ENCODE measurements at regions not wholly inside any gene's neighbourhood (a gene's known extent, or its start where the extent isn't known, plus 50 kb on each side); places are given as distances from the start of the nearest gene placed in this dataset.

DNA sequence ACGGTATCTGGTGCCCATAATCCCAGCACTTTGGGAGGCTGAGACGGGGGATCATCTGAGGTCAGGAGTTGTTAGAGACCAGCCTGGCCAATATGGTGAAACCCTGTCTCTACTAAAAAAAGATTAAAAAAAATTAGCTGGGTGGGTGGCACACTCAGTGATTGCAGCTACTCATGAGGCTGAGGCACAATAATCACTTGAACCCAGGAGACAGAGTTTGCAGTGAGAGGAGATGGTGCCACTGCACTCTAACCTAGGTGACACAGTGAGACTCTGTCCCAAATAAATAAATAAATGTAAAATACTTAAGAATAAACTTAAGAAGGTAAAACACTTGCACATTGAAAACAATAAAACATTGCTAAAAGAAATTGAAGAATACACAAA, 90.4 kb downstream of the ZNF280B start:
- Histone ChIP-seq H3K27me3 (ENCODE audit: control insufficient read depth in 4 of 4, insufficient read depth in 4 of 4, low read length in 3 of 4) (peaks cover 0 to 16% (median 0%) of the 10 kb centered on the region in 4 donors), H3K9ac (ENCODE audit: low read depth in 1 of 2, low read length in 2 of 2) (no peak overlapping the region), H3K4me1 (ENCODE audit: control insufficient read depth in 4 of 4, insufficient read depth in 4 of 4, low read length in 3 of 4) (no peaks in the 10 kb centered on the region), H3K4me3 (ENCODE audit: low read depth in 1 of 3, low read length in 3 of 3) (no peak overlapping the region), H3K36me3 (ENCODE audit: control insufficient read depth in 4 of 4, insufficient read depth in 3 of 4, low read depth in 1 of 4, low read length in 3 of 4) (no peaks in the 10 kb centered on the region), H3K27ac (ENCODE audit: low read depth in 1 of 2, low read length in 2 of 2) (no peak overlapping the region), H3K9me3 (ENCODE audit: control insufficient read depth in 4 of 4, low read length in 3 of 4) (no peaks in the 10 kb centered on the region)
- no peak for TF ChIP-seq RXRA (IDR thresholded peaks at IDR 0.05)
- TF ChIP-seq TAF1 (conservative IDR thresholded peaks at IDR 0.05): no peak
- no peak for TF ChIP-seq HNF4A (conservative IDR thresholded peaks at IDR 0.05)
- TF ChIP-seq, protein P1, sequence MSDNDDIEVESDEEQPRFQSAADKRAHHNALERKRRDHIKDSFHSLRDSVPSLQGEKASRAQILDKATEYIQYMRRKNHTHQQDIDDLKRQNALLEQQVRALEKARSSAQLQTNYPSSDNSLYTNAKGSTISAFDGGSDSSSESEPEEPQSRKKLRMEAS (IDR thresholded peaks at IDR 0.05): no peak
- TF ChIP-seq, protein P2, sequence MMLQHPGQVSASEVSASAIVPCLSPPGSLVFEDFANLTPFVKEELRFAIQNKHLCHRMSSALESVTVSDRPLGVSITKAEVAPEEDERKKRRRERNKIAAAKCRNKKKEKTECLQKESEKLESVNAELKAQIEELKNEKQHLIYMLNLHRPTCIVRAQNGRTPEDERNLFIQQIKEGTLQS (IDR thresholded peaks at IDR 0.05): no peak
- no peak for TF ChIP-seq GABPA (IDR thresholded peaks at IDR 0.05 in 1 of 2, conservative IDR thresholded peaks at IDR 0.05 in 1 of 2)
- no peak for TF ChIP-seq CTCF (IDR thresholded peaks at IDR 0.05; ENCODE audit: low read depth, low read length, missing input control)
- TF ChIP-seq FOXA1 (IDR thresholded peaks at IDR 0.05): no peak
- TF ChIP-seq REST (IDR thresholded peaks at IDR 0.05): no peak
- TF ChIP-seq, protein P3, sequence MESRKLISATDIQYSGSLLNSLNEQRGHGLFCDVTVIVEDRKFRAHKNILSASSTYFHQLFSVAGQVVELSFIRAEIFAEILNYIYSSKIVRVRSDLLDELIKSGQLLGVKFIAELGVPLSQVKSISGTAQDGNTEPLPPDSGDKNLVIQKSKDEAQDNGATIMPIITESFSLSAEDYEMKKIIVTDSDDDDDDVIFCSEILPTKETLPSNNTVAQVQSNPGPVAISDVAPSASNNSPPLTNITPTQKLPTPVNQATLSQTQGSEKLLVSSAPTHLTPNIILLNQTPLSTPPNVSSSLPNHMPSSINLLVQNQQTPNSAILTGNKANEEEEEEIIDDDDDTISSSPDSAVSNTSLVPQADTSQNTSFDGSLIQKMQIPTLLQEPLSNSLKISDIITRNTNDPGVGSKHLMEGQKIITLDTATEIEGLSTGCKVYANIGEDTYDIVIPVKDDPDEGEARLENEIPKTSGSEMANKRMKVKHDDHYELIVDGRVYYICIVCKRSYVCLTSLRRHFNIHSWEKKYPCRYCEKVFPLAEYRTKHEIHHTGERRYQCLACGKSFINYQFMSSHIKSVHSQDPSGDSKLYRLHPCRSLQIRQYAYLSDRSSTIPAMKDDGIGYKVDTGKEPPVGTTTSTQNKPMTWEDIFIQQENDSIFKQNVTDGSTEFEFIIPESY (IDR thresholded peaks at IDR 0.05): no peak
- no peak for TF ChIP-seq SP1 (IDR thresholded peaks at IDR 0.05)
- TF ChIP-seq RAD21 (IDR thresholded peaks at IDR 0.05): no peak
- 87% methylated on average over 2 of the region's 2 CpGs for WGBS
- DNase-seq (ENCODE audit: low spot score): no peak

GRCh38 chr22:22418957-22419356, 89.6 kb downstream of the ZNF280B start:
- Histone ChIP-seq H3K27me3 (ENCODE audit: control insufficient read depth in 4 of 4, insufficient read depth in 4 of 4, low read length in 3 of 4) (peaks cover 0 to 16% (median 0%) of the 10 kb centered on the region in 4 donors), H3K36me3 (ENCODE audit: control insufficient read depth in 4 of 4, insufficient read depth in 3 of 4, low read depth in 1 of 4, low read length in 3 of 4) (no peaks in the 10 kb centered on the region), H3K4me1 (ENCODE audit: control insufficient read depth in 4 of 4, insufficient read depth in 4 of 4, low read length in 3 of 4) (no peaks in the 10 kb centered on the region), H3K27ac (ENCODE audit: low read depth in 1 of 2, low read length in 2 of 2) (no peak overlapping the region), H3K9ac (ENCODE audit: low read depth in 1 of 2, low read length in 2 of 2) (no peak overlapping the region), H3K9me3 (ENCODE audit: control insufficient read depth in 4 of 4, low read length in 3 of 4) (no peaks in the 10 kb centered on the region), H3K4me3 (ENCODE audit: low read depth in 1 of 3, low read length in 3 of 3) (no peak overlapping the region)
- no peak for TF ChIP-seq SP1 (IDR thresholded peaks at IDR 0.05)
- TF ChIP-seq, protein P2 (IDR thresholded peaks at IDR 0.05): no peak
- no peak for DNase-seq (ENCODE audit: low spot score)
- 53% methylated on average over 2 of the region's 2 CpGs for WGBS
